Choroid plexus epithelial cell (primary cell): ENCODE measurements at regions not wholly inside any gene's neighbourhood (a gene's known extent, or its start where the extent isn't known, plus 50 kb on each side); places are given as distances from the start of the nearest gene placed in this dataset.
"Not testable (repeated sequence)": the region's sequence is repeated elsewhere in the genome, so short reads cannot be mapped to it uniquely, and the experiment has no call there.

Source experiments
- DNase-seq: peaks from one replicate; pipeline ENCODE4 v3.0.0-alpha.2; 2010; ENCODE audit warnings: low read depth
- H3K4me3 ChIP-seq: 2 replicates; pipeline ENCODE4 v1.5.1; 2011; ENCODE audit warnings: low read depth, mild to moderate bottlenecking, control low read depth, low read length, moderate library complexity
- TF ChIP-seq, protein P1 (sequence below): conservative IDR thresholded peaks from 2 replicates; pipeline ENCODE4 v1.5.1; 2011; ENCODE audit warnings: low read depth, mild to moderate bottlenecking, control low read depth, inconsistent platforms, low read length, moderate library complexity

GRCh38 chr13:44786756-44787155 lies 202.5 kb downstream of the NUFIP1 start:
- no peak for DNase-seq
- TF ChIP-seq, protein P1, sequence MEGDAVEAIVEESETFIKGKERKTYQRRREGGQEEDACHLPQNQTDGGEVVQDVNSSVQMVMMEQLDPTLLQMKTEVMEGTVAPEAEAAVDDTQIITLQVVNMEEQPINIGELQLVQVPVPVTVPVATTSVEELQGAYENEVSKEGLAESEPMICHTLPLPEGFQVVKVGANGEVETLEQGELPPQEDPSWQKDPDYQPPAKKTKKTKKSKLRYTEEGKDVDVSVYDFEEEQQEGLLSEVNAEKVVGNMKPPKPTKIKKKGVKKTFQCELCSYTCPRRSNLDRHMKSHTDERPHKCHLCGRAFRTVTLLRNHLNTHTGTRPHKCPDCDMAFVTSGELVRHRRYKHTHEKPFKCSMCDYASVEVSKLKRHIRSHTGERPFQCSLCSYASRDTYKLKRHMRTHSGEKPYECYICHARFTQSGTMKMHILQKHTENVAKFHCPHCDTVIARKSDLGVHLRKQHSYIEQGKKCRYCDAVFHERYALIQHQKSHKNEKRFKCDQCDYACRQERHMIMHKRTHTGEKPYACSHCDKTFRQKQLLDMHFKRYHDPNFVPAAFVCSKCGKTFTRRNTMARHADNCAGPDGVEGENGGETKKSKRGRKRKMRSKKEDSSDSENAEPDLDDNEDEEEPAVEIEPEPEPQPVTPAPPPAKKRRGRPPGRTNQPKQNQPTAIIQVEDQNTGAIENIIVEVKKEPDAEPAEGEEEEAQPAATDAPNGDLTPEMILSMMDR: no peak
- no peak overlapping the region for H3K4me3 ChIP-seq

- no peak overlapping the region for H3K4me3 ChIP-seq
- DNase-seq: no peak
- TF ChIP-seq, protein P1: no peak
Measured at GRCh38 chr13:44785401-44785800, 203.9 kb downstream of the NUFIP1 start.

DNA sequence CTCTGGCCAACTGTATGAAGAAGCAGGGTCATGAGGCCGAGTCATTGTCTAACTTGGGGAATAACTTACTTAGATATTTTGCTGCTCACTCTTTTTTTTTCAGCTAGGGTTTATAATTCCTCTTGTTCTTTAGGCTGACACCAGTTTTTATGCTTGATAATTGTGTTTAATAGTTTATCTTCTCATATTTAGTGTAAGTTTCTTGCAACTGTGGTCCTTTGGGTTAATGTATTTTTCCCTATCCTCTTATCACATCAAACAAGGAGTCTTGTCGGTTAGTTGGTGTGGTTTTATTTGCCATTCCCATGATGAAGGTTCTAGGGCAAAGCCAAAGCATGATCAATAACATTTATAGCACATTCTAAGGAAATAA lies 204.6 kb downstream of the NUFIP1 start:
- TF ChIP-seq, protein P1: no peak
- H3K4me3 ChIP-seq: no peak overlapping the region
- DNase-seq: no peak

- no peak for DNase-seq
- no peak overlapping the region for H3K4me3 ChIP-seq
- TF ChIP-seq, protein P1: no peak
Measured at GRCh38 chr13:44783994-44784707, 205.1 kb downstream of the NUFIP1 start.

GRCh38 chr13:44780591-44781280 lies 204.6 kb upstream of the TSC22D1 start:
- TF ChIP-seq, protein P1: no peak
- DNase-seq: no peak
- H3K4me3 ChIP-seq: no peak overlapping the region

DNA sequence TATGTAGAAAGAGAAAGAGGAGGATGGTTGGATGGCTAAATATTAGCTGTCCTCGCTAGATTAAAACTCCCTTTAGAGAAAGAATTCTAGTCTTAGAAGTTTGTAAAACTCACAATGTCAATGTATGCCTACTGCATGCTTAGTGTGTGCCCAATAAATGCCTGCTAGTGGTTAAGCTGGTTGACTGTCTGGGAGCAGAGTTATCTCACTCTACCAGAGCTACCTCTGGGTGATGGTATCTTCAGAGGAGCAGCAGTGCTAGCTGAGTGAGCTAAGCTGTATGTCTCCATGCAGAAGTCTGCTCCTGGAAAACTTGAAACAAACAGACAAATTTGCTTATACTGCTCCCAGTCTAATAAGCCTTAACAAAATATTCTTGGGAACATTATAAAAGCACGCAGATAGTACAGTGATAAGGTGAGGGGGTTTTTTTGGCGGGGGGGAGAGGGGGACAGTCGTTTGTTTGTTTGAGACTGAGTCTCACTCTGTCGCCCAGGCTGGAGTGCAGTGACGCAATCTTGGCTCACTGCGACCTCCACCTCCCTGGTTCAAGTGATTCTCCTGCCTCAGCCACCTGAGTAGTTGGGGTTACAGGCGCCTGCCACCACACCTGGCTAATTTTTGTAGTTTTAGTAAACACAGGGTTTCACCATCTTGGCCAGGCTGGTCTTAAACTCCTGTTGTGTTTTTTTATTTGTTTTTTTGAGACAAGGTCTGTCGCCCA lies 202.8 kb upstream of the TSC22D1 start:
- no peak overlapping the region for H3K4me3 ChIP-seq
- no peak for DNase-seq
- TF ChIP-seq, protein P1: no peak

- not testable (repeated sequence) for H3K4me3 ChIP-seq, DNase-seq
Measured at GRCh38 chr13:44775290-44775689, 199.2 kb upstream of the TSC22D1 start.
